IPS-18a (cell line): ENCODE measurements at regions not wholly inside any gene's neighbourhood (a gene's known extent, or its start where the extent isn't known, plus 50 kb on each side); places are given as distances from the start of the nearest gene placed in this dataset.
"Not testable (repeated sequence)": the region's sequence is repeated elsewhere in the genome, so short reads cannot be mapped to it uniquely, and the experiment has no call there.

Source experiments
- H3K27ac ChIP-seq: one replicate; pipeline ENCODE4 v1.5.1; 2013; ENCODE audit warnings: low read length
- H3K27me3 ChIP-seq: one replicate; pipeline ENCODE4 v1.6.1; 2013; ENCODE audit warnings: mild to moderate bottlenecking, low read length; ENCODE audit not compliant: control insufficient read depth, insufficient read depth
- H3K36me3 ChIP-seq: one replicate; pipeline ENCODE4 v1.6.1; 2013; ENCODE audit warnings: low read depth, low read length; ENCODE audit not compliant: control insufficient read depth
- H3K4me1 ChIP-seq: one replicate; pipeline ENCODE4 v1.6.1; 2013; ENCODE audit warnings: low read depth, low read length; ENCODE audit not compliant: control insufficient read depth
- H3K4me3 ChIP-seq: one replicate; pipeline ENCODE4 v1.5.1; 2013; ENCODE audit warnings: low read length
- H3K9ac ChIP-seq: one replicate; pipeline ENCODE4 v1.6.1; 2013; ENCODE audit warnings: mild to moderate bottlenecking, low read length, moderate library complexity
- H3K9me3 ChIP-seq: one replicate; pipeline ENCODE4 v1.6.1; 2013; ENCODE audit warnings: low read depth, low read length; ENCODE audit not compliant: control insufficient read depth

GRCh38 chr14:57060276-57060955 is 208.3 kb downstream of the EXOC5 start:
- H3K27ac ChIP-seq, result no peak overlapping the region
- peaks cover 22% of the 10 kb centered on the region for H3K4me1 ChIP-seq
- H3K9ac ChIP-seq, result no peak overlapping the region

GRCh38 chr14:57058319-57058718 is 210.4 kb downstream of the EXOC5 start:
- H3K9me3 ChIP-seq, result no peaks in the 10 kb centered on the region

More at GRCh38 chr14:57060276-57060955, 208.3 kb downstream of the EXOC5 start:
- H3K4me3 ChIP-seq, result no peak overlapping the region
- H3K36me3 ChIP-seq, result no peaks in the 10 kb centered on the region
- H3K9me3 ChIP-seq, result no peaks in the 10 kb centered on the region
- no peaks in the 10 kb centered on the region for H3K27me3 ChIP-seq

GRCh38 chr14:57057803-57058202 is 210.9 kb downstream of the EXOC5 start:
- no peak overlapping the region for H3K27ac ChIP-seq
- H3K27me3 ChIP-seq, result no peaks in the 10 kb centered on the region
- no peaks in the 10 kb centered on the region for H3K9me3 ChIP-seq
- peaks cover 22% of the 10 kb centered on the region for H3K4me1 ChIP-seq
- no peak overlapping the region for H3K9ac ChIP-seq
- no peak overlapping the region for H3K4me3 ChIP-seq
- no peaks in the 10 kb centered on the region for H3K36me3 ChIP-seq

More at GRCh38 chr14:57058319-57058718, 210.4 kb downstream of the EXOC5 start:
- Histone ChIP-seq H3K4me1 (peaks cover 22% of the 10 kb centered on the region), H3K4me3 (no peak overlapping the region), H3K36me3 (no peaks in the 10 kb centered on the region), H3K9ac (no peak overlapping the region), H3K27me3 (no peaks in the 10 kb centered on the region), H3K27ac (no peak overlapping the region)

GRCh38 chr14:57056522-57056921 is 212.2 kb downstream of the EXOC5 start:
- H3K9ac ChIP-seq, H3K27me3 ChIP-seq: not testable (repeated sequence)
- peaks cover 22% of the 10 kb centered on the region for H3K4me1 ChIP-seq

GRCh38 chr14:57052705-57053302 is 215.9 kb downstream of the EXOC5 start:
- Histone ChIP-seq H3K9me3 (no peaks in the 10 kb centered on the region), H3K4me3 (no peak overlapping the region), H3K9ac (no peak overlapping the region), H3K27me3 (no peaks in the 10 kb centered on the region), H3K36me3 (no peaks in the 10 kb centered on the region), H3K4me1 (peaks cover 4% of the 10 kb centered on the region), H3K27ac (no peak overlapping the region)

More at GRCh38 chr14:57056522-57056921, 212.2 kb downstream of the EXOC5 start:
- not testable (repeated sequence) for H3K9me3 ChIP-seq, H3K27ac ChIP-seq, H3K36me3 ChIP-seq, H3K4me3 ChIP-seq

GRCh38 chr14:57051633-57052032 is 217.1 kb downstream of the EXOC5 start:
- H3K9ac ChIP-seq, result no peak overlapping the region
- H3K9me3 ChIP-seq, result no peaks in the 10 kb centered on the region
- H3K27ac ChIP-seq, result no peak overlapping the region
- H3K4me3 ChIP-seq, result no peak overlapping the region
- H3K36me3 ChIP-seq, result no peaks in the 10 kb centered on the region
- no peaks in the 10 kb centered on the region for H3K4me1 ChIP-seq
- no peaks in the 10 kb centered on the region for H3K27me3 ChIP-seq

GRCh38 chr14:57049848-57050247 is 218.9 kb downstream of the EXOC5 start:
- Histone ChIP-seq H3K4me3 (no peak overlapping the region), H3K36me3 (no peaks in the 10 kb centered on the region), H3K27me3 (no peaks in the 10 kb centered on the region), H3K9ac (no peak overlapping the region), H3K9me3 (no peaks in the 10 kb centered on the region), H3K4me1 (no peaks in the 10 kb centered on the region), H3K27ac (no peak overlapping the region)

- Histone ChIP-seq H3K9ac (no peak overlapping the region), H3K4me1 (no peaks in the 10 kb centered on the region), H3K9me3 (no peaks in the 10 kb centered on the region), H3K27me3 (no peaks in the 10 kb centered on the region), H3K27ac (no peak overlapping the region), H3K36me3 (no peaks in the 10 kb centered on the region), H3K4me3 (no peak overlapping the region)
These were observed 222.5 kb downstream of the EXOC5 start for GRCh38 chr14:57046175-57046574.

- not testable (repeated sequence) for H3K9ac ChIP-seq, H3K9me3 ChIP-seq, H3K36me3 ChIP-seq, H3K4me3 ChIP-seq, H3K27me3 ChIP-seq, H3K4me1 ChIP-seq, H3K27ac ChIP-seq
These were observed 224.4 kb downstream of the EXOC5 start for GRCh38 chr14:57044101-57044973.

GRCh38 chr14:57038689-57039088 is 228.4 kb upstream of the OTX2 start:
- H3K9ac ChIP-seq, result no peak overlapping the region
- H3K4me3 ChIP-seq, result no peak overlapping the region
- no peak overlapping the region for H3K27ac ChIP-seq
- no peaks in the 10 kb centered on the region for H3K4me1 ChIP-seq
- H3K27me3 ChIP-seq, result no peaks in the 10 kb centered on the region
- no peaks in the 10 kb centered on the region for H3K36me3 ChIP-seq
- H3K9me3 ChIP-seq, result no peaks in the 10 kb centered on the region

GRCh38 chr14:57031474-57031873 is 221.2 kb upstream of the OTX2 start:
- H3K9ac ChIP-seq, result no peak overlapping the region
- H3K4me3 ChIP-seq, result no peak overlapping the region
- no peaks in the 10 kb centered on the region for H3K27me3 ChIP-seq
- no peaks in the 10 kb centered on the region for H3K9me3 ChIP-seq
- no peak overlapping the region for H3K27ac ChIP-seq
- H3K36me3 ChIP-seq, result no peaks in the 10 kb centered on the region
- H3K4me1 ChIP-seq, result peaks cover 16% of the 10 kb centered on the region
